HPDE6-E6E7 (cell line): ENCODE measurements at regions not wholly inside any gene's neighbourhood (a gene's known extent, or its start where the extent isn't known, plus 50 kb on each side); places are given as distances from the start of the nearest gene placed in this dataset.

Source experiments
- DNase-seq: peaks from one replicate; pipeline ENCODE4 v3.0.0; 2011; ENCODE audit warnings: missing footprints; ENCODE audit errors: extremely low spot score

DNA sequence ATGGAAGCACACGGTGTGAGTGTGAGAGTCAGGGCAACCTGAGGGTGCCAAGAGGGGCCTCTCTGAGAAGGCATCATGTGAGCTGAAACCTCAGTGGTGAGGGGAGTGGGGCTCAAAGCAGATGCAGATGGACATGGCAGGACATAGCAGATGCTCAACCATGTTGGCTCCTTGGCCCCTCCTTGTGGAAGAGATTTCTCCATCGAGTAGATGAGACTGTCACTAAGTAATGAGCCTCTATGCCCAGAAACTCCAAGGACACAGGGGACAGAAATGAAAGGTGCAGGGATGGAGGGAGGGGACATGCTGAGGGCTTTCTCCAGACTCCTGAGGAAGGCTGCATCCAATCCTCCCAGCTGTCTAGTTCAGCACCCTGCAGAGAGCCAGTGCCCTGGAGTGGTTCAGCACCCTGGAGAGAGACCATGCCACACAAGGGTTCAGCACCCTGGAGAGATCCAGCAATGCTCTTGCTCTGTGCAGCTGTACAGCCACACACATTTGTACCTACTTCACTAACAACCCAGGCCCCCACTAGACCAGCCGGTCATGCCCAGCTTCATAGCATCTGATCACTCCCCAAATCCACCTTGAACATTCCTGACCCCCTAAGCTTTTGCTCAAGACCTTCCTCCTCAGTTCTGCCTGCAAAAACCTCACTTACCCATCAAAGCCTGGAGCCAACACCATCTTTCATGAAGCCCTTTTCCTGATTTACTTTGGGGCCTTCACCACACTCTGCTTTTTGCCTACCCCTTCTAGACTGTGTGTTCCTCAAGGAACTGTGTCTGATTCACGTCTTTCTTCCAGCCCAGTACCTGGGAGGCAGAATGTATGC, 252.0 kb downstream of the CTTN start:
- peak; percentile 50 for DNase-seq

- DNase-seq: no peak
These were observed 252.7 kb downstream of the CTTN start for GRCh38 chr11:70651031-70651430.

- no peak for DNase-seq
These were observed 255.7 kb downstream of the CTTN start for GRCh38 chr11:70654016-70654415.

DNA sequence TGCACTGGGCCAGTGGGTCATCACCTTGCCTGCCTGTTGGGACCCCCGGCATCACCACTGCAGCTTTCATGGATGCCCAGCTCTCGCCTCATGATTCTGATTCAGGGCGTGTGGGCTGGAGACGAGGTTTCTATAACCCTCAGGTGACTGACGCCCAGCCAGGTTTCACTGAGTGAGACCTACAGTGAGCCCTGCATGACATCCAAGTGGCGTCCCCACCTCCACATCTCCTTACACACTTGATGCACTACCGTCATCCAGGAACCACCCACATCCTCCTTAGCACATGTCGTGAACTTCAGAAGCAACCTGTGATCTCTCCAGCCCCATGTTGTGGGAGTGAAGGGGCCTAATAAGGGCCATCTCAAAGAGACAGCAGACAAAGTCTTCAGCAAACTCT, 257.5 kb downstream of the CTTN start:
- DNase-seq: no peak

- DNase-seq: no peak
These were observed 257.9 kb downstream of the CTTN start for GRCh38 chr11:70656252-70656651.

DNA sequence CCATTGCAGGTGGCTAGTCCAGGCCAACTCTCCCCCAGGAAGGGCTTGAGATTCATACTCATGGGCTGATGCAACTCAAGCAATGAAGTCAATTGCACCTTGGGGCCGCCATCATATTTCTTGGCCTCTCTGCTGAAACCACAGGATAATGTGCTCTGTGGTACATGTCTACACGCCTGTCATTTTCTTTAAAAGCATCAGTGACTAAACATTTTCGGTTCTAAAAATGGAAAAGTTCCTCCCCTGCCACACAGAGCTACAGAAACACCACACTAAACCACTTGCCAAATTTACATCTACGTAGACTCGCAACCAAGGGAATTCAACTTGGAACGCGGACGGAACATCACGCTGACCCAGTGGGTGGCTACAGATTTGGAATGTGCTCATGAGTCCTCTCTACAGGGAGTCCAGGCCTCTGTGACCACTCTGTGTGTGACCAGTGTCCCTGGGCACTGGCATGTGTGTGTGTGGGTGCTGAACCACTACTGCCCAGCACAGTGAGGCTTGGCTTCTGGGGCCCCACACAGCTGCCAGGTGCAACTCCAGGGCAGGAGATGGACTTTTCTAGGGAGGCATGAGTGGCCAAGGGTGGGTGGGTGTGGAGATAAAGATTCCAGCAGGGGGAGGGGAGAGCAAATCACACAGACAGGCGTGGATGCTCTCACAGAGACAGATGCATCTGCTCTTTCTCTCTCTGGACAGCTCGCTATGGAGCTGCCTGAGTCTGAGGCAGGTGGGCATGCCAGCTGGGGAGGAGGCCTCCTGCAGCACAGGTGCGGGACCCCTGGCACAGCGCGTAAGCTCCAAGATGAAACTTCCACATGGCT, 261.9 kb downstream of the CTTN start:
- DNase-seq: no peak

- DNase-seq: no peak
These were observed 262.5 kb downstream of the CTTN start for GRCh38 chr11:70660889-70661197.

GRCh38 chr11:70661761-70662501, 263.6 kb downstream of the CTTN start:
- no peak for DNase-seq

GRCh38 chr11:70662691-70663098, 264.4 kb downstream of the CTTN start:
- no peak for DNase-seq

GRCh38 chr11:70663815-70664214, 265.5 kb downstream of the CTTN start:
- no peak for DNase-seq

GRCh38 chr11:70666311-70666710, 268.0 kb downstream of the CTTN start:
- DNase-seq: no peak

DNA sequence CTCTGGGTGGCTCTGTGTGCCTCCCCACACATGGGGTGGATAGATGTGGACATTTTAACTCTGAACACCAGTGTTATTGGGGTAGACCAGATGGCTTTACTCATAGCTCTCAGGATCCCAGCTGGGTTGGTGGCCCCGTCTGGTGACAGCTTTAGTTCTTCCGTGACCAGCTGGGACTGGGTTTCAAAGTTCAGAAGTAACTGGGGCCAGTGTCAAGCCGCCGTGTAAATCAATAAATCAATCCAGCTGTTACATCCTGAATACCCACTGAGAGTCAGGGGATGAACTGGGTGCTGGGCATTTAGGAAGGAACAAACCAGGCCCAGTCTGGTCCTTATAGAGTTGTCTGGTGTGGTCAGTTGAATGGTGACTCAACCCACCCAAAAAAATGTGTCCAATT, 269.4 kb downstream of the CTTN start:
- DNase-seq: no peak

DNA sequence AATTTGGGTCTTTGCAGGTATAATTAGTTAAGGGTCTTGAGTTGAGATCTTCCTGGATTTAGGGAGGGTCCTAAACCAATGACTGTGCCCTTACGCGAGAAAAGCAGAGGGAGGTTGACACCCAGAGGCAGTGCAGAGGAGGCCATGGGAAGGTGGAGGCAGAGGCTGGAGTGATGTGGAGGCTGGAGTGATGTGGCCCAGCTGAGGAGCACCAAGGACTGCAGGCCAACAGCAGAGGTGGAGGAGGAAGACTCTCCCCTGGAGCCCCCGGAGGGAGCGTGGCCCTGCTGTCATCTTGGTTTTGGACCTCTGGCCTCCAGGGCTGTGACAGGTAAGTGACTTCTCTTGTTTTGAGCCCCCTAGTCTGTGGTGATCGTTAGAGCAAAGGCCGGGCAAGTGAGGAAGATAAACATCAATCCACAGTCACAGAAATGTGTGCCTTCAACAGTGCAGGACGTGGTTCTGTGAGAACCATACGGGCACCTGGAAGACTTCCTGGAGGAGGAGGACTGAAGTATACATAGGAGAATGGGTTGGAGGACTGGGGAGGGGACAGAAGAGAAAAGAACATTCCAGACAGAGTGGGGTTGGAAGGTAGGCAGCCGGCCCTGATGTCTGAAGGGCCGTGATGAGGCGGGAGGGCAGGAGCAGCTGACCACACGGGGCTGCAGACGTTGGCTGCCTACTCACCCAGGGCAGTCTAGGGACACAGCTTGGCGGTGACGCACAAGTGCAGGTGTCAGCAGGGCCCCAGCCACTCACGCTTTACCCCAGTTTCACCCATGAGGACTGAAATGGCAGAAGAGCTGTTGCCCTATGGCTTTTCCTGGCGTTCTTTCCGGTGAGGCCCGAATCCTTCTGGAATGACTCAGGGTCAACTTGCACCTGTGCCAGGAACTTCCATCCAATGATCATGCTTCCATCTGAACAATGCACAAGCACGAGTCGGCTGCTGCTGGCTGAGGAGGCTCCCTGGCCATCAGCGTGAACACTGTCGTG, 270.2 kb downstream of the CTTN start:
- no peak for DNase-seq

- DNase-seq: no peak
These were observed 271.0 kb downstream of the CTTN start for GRCh38 chr11:70669281-70669680.

DNA sequence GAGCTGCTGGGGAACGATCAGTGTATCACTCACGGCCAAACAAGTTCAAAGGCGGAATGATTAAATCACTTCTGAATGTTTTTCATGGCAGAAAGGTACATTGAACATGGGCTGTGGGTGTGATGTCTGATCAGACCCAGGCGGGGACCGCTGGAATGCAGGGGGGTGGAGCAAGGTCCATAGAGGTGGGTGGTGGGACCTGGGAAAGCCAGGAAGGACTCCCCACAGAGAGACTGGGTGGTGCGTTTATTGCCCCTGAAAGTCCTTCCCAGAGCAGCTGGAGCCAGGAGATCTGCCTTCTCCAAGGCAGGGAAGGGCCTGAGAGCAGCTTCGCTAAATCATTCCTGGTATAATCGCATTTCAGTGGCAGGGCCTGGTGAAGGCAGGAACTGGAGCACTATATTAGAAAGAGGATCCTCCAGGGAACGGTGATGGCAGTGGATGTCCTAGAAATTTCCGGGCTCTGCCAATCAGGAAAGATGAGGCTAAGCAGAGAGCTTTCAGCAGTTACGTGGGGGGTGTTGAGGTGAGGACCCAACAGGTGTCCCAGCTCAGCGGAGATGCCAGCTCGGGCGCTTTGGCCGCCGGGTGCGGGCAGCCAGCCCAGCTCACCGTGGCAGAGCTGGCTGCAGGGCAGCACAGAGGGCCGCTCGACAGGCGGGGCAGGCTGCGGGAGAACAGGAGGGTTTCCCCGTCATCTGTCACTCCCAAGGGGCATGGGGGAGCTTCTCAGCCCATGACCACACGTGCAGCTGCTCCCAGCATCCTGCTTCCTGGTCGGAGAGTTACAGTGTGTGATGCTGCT, 271.7 kb downstream of the CTTN start:
- DNase-seq: no peak

DNA sequence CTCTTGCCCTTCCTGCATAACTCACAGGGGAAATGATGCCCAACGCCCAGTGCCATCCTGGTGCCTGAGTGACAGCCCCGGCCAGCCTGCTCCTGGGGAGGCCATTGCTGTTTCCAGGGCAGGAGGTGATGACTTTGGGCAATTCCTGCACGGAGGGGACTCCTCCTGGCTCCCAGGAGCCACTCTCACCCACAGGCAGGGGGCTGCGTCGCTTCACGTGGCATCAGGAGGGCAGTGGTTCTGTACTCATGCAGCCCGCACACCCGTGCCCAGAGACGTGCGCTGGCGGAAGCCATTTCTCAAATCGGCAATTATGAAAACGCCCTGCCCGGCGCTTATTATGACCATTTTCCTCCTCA, 272.3 kb downstream of the CTTN start:
- no peak for DNase-seq

DNA sequence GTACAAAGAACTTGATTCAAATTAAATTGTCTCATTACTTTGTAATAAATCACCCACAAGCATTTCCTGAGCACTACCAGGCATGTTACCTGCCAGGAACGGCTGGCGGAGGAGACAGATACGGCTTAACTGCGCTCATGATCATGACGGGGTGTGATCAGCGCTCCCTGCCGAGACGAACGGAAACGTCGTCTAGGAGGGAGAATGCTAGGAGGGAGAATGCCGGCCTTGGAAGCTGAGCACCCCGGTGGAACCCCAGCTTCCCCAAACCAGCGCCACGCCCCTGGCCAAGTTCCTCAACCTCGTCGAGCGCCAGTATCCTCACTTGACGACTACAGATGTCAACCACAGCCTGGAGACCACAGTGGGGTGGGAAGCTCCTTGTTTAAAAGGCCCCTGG, 272.8 kb downstream of the CTTN start:
- DNase-seq: no peak

GRCh38 chr11:70671611-70672010, 273.3 kb downstream of the CTTN start:
- no peak for DNase-seq

- DNase-seq: no peak
These were observed 274.8 kb downstream of the CTTN start for GRCh38 chr11:70672991-70673653.

DNA sequence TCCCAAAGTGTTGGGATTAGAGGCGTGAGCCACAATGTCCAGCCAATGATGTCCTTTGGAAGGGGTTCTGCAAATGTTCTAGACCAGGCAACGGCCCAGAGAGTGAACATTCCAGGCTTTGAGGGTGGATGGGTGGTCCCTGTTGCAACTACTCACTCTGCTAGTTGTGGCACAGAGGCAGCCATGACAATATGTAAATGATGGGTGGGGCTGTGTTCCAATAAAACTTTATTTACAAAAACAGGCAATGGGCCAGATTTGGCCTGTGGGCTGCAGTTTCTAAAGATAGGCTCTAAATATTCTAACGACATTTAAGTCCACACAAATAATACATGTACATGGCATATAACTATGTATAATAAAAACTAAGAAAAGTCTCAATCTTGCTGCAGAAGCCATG, 276.3 kb downstream of the CTTN start:
- DNase-seq: no peak
